Endothelial cell of umbilical vein (primary cell): ENCODE measurements at regions not wholly inside any gene's neighbourhood (a gene's known extent, or its start where the extent isn't known, plus 50 kb on each side); places are given as distances from the start of the nearest gene placed in this dataset.

Experiments used
- BruUV-seq: library from RNA; stranded (reverse); fragments of 400-500 nt; replicated peaks from 2 replicates; lab custom pipeline; 2021; lab: Mats Ljungman, UMichigan
- CTCF ChIA-PET: fragments of 300-600, 350-600 bp; sonication (Branson Sonifier 250); formaldehyde crosslinking; loops from one replicate; lab custom pipeline; 2021; ENCODE audit warnings: antibody characterized with exemption, inconsistent platforms; lab: Charles Lee
- POLR2A ChIA-PET: fragments of 300-600, 350-600 bp; sonication (Branson Sonifier 250); formaldehyde crosslinking; loops from one replicate; lab custom pipeline; 2021; ENCODE audit warnings: antibody characterized with exemption, inconsistent platforms; lab: Charles Lee
- DNase-seq: peaks from one replicate; pipeline ENCODE4 v3.0.0-alpha.2; 2011; ENCODE audit warnings: low read depth, low spot score
- FAIRE-seq: peaks from 2 replicates; lab custom pipeline; 2011; peaks lifted over from hg19 to GRCh38; lab: Jason Lieb, UNC
- H2AFZ ChIP-seq: 2 replicates; pipeline ENCODE4 v1.6.0; 2012; ENCODE audit warnings: low read depth, low read length, control low read depth, inconsistent platforms
- H3K27ac ChIP-seq: 2 replicates; pipeline ENCODE4 v1.5.1; 2011; ENCODE audit warnings: low read depth, mild to moderate bottlenecking, control low read depth, low read length, moderate library complexity; ENCODE audit not compliant: insufficient read depth
- H3K27me3 ChIP-seq, 2 experiments: 2 replicates each; pipeline versions ENCODE4 v1.6.0 to v1.6.1; 2011; ENCODE audit warnings: low read length in 2 of 2, mixed read lengths in 1 of 2; ENCODE audit not compliant: control insufficient read depth in 2 of 2, insufficient read depth in 2 of 2
- H3K36me3 ChIP-seq, 2 experiments: 2 replicates in 1 of 2; 3 replicates in 1 of 2; pipeline ENCODE4 v1.5.1; 2011; ENCODE audit warnings: low read length in 2 of 2, mild to moderate bottlenecking in 1 of 2, moderate library complexity in 1 of 2; ENCODE audit not compliant: control insufficient read depth in 2 of 2, insufficient read depth in 2 of 2; ENCODE audit errors: extremely low read depth in 1 of 2
- H3K4me1 ChIP-seq: 3 replicates; pipeline ENCODE4 v1.5.1; 2011; ENCODE audit warnings: mild to moderate bottlenecking, low read length; ENCODE audit not compliant: control insufficient read depth, insufficient read depth; ENCODE audit errors: extremely low read depth
- H3K4me2 ChIP-seq: 2 replicates; pipeline ENCODE4 v1.6.1; 2011; ENCODE audit warnings: low read length, control low read depth, mixed read lengths; ENCODE audit not compliant: insufficient read depth
- H3K4me3 ChIP-seq, 3 experiments: fragments of 200-600 bp in 1 of 3; sonication (generic), shearing (Covaris generic) in 1 of 3; replicated peaks in 1 of 3; 2 replicates each; pipeline ENCODE4 v1.5.1; 2011 to 2016; ENCODE audit warnings: control low read depth in 3 of 3, low read length in 3 of 3, mild to moderate bottlenecking in 2 of 3, inconsistent platforms in 1 of 3, low read depth in 1 of 3, moderate library complexity in 1 of 3; ENCODE audit not compliant: insufficient read depth in 1 of 3
- H3K79me2 ChIP-seq: 2 replicates; pipeline ENCODE4 v1.6.0; 2012; ENCODE audit warnings: low read length, inconsistent platforms; ENCODE audit not compliant: control insufficient read depth, insufficient read depth
- H3K9ac ChIP-seq: replicated peaks from 2 replicates; pipeline ENCODE3; 2011; ENCODE audit warnings: low read length, control low read depth; ENCODE audit not compliant: insufficient read depth; ENCODE audit errors: extremely low read depth
- H3K9me1 ChIP-seq: replicated peaks from 3 replicates; pipeline ENCODE4 v1.6.0; 2011; ENCODE audit warnings: mild to moderate bottlenecking, low read length; ENCODE audit not compliant: control insufficient read depth, insufficient read depth; ENCODE audit errors: extremely low read depth
- H3K9me3 ChIP-seq: replicated peaks from 2 replicates; pipeline ENCODE4 v1.5.1; 2012; ENCODE audit warnings: low read length, inconsistent platforms; ENCODE audit not compliant: control insufficient read depth, insufficient read depth
- H4K20me1 ChIP-seq: replicated peaks from 2 replicates; pipeline ENCODE3; 2011; ENCODE audit warnings: mild to moderate bottlenecking, low read length; ENCODE audit not compliant: control insufficient read depth, insufficient read depth; ENCODE audit errors: extremely low read depth
- EZH2 ChIP-seq: IDR thresholded peaks from 2 replicates; pipeline ENCODE4 v1.6.1; 2012; ENCODE audit warnings: borderline replicate concordance, low read depth, mild to moderate bottlenecking, moderate library complexity, low read length, inconsistent platforms; ENCODE audit not compliant: severe bottlenecking
- FOS ChIP-seq: IDR thresholded peaks from 2 replicates; pipeline ENCODE4 v1.6.1; 2011; ENCODE audit warnings: mild to moderate bottlenecking, low read length, moderate library complexity, borderline replicate concordance; ENCODE audit not compliant: insufficient read depth
- GATA2 ChIP-seq: IDR thresholded peaks from 2 replicates; pipeline ENCODE4 v1.7.0; 2011; ENCODE audit warnings: low read depth, mild to moderate bottlenecking, moderate library complexity, mixed read lengths, low read length; ENCODE audit not compliant: insufficient read length, insufficient read depth
- JUN ChIP-seq: IDR thresholded peaks from 2 replicates; pipeline ENCODE4 v1.6.1; 2011; ENCODE audit warnings: borderline replicate concordance, low read depth; ENCODE audit not compliant: insufficient read length, insufficient read depth
- MYC ChIP-seq: IDR thresholded peaks from one replicate; pipeline ENCODE4 v1.6.1; 2011; ENCODE audit warnings: mild to moderate bottlenecking, low read depth, low read length
- POLR2A ChIP-seq: IDR thresholded peaks from 2 replicates; pipeline ENCODE4 v1.6.1; 2012; ENCODE audit warnings: low read depth, mild to moderate bottlenecking, control low read depth, low read length
- POLR2AphosphoS5 ChIP-seq: IDR thresholded peaks from 2 replicates; pipeline ENCODE4 v1.6.1; 2012; ENCODE audit warnings: low read depth, mild to moderate bottlenecking, control low read depth, low read length, moderate library complexity; ENCODE audit not compliant: insufficient read depth
- dilution Hi-C: fragments of 300-500 bp; cut with MboI; formaldehyde crosslinking; loops from one replicate; pipeline ENCODE4 v1.15.0; 2019; ENCODE audit warnings: low sequenced_read_pairs; ENCODE audit not compliant: extremely low pct_ligation_motif_present
- intact Hi-C: fragments of 100-400 bp; cut with micrococcal nuclease; formaldehyde crosslinking; loops from one replicate; pipeline ENCODE4 v1.10.0; 2022
- TF ChIP-seq, protein P1 (sequence below): IDR thresholded peaks from 2 replicates; pipeline ENCODE4 v1.6.1; 2011; ENCODE audit not compliant: insufficient read depth, insufficient read length
- TF ChIP-seq, protein P2 (sequence below), 2 donors: IDR thresholded peaks; 1 replicate in 1 of 2; 2 replicates in 1 of 2; pipeline ENCODE4 v1.5.1; 2011; ENCODE audit warnings: low read length in 2 of 2, mild to moderate bottlenecking in 2 of 2, moderate library complexity in 2 of 2, control low read depth in 1 of 2, inconsistent platforms in 1 of 2, low read depth in 1 of 2; ENCODE audit not compliant: insufficient read depth in 1 of 2; ENCODE audit errors: extremely low read depth in 1 of 2

DNA sequence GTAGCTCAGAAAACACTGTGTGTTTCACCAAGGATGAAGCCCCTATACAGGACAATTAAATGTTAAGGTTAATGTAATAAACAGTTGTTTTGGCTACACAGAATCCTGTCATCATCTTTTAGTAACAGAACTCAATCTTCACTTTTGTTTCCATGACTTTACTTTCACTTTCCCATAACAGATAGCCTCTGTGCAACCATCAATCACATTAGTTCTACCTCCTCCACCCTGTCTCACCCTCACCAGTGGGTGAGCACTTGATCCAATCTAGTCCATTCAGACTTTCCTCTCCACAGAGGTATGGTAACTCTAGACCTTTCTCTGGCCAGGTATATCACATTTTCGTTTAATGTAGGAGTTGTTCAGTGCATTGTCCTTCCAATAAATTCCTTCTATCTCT, 1018.5 kb downstream of the ADGRL2 start:
- peak overlapping the region; percentile 59 for H2AFZ ChIP-seq
- H3K36me3 ChIP-seq, result no peaks in the 10 kb centered on the region
- H3K27ac ChIP-seq, result no peak overlapping the region
- CTCF ChIA-PET, result no interaction called here
- no peaks in the 10 kb centered on the region for H3K27me3 ChIP-seq
- intact Hi-C loops (no loop called here), dilution Hi-C loops (no loop called here)
- H3K79me2 ChIP-seq, result no peaks in the 10 kb centered on the region
- no TSS peak for BruUV-seq
- H3K4me2 ChIP-seq, result no peak overlapping the region
- FAIRE-seq, result peak; percentile 4
- POLR2A ChIA-PET, result no interaction called here
- no peak overlapping the region for H3K9ac ChIP-seq
- peaks cover 2% of the 10 kb centered on the region for H3K4me1 ChIP-seq
- H3K4me3 ChIP-seq, result no peak overlapping the region
- peak; percentile 8 for DNase-seq
- no peaks in the 10 kb centered on the region for H3K9me1 ChIP-seq
- no peaks in the 10 kb centered on the region for H4K20me1 ChIP-seq
- TF ChIP-seq GATA2 (no peak), MYC (no peak), EZH2 (no peak), POLR2AphosphoS5 (no peak), POLR2A (no peak), JUN (no peak), FOS (no peak)
- TF ChIP-seq, protein P1, sequence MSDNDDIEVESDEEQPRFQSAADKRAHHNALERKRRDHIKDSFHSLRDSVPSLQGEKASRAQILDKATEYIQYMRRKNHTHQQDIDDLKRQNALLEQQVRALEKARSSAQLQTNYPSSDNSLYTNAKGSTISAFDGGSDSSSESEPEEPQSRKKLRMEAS, result no peak
- TF ChIP-seq, protein P2, sequence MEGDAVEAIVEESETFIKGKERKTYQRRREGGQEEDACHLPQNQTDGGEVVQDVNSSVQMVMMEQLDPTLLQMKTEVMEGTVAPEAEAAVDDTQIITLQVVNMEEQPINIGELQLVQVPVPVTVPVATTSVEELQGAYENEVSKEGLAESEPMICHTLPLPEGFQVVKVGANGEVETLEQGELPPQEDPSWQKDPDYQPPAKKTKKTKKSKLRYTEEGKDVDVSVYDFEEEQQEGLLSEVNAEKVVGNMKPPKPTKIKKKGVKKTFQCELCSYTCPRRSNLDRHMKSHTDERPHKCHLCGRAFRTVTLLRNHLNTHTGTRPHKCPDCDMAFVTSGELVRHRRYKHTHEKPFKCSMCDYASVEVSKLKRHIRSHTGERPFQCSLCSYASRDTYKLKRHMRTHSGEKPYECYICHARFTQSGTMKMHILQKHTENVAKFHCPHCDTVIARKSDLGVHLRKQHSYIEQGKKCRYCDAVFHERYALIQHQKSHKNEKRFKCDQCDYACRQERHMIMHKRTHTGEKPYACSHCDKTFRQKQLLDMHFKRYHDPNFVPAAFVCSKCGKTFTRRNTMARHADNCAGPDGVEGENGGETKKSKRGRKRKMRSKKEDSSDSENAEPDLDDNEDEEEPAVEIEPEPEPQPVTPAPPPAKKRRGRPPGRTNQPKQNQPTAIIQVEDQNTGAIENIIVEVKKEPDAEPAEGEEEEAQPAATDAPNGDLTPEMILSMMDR (IDR thresholded peaks at IDR 0.05; ENCODE audit: extremely low read depth in 1 of 2, insufficient read depth in 1 of 2, low read depth in 1 of 2, low read length in 2 of 2), result no peak
- H3K9me3 ChIP-seq, result no peaks in the 10 kb centered on the region
